Activated CD8-positive, alpha-beta memory T cell treated with anti-CD3 and anti-CD28 coated beads, Interleukin-2, amount 50 U/mL, for 24 hours (primary cell): ENCODE measurements at regions not wholly inside any gene's neighbourhood (a gene's known extent, or its start where the extent isn't known, plus 50 kb on each side); places are given as distances from the start of the nearest gene placed in this dataset.

ENCODE experiments used
- DNase-seq: peaks from one replicate; pipeline ENCODE4 v3.0.0-alpha.2; 2020; ENCODE audit errors: extremely low read depth

DNA sequence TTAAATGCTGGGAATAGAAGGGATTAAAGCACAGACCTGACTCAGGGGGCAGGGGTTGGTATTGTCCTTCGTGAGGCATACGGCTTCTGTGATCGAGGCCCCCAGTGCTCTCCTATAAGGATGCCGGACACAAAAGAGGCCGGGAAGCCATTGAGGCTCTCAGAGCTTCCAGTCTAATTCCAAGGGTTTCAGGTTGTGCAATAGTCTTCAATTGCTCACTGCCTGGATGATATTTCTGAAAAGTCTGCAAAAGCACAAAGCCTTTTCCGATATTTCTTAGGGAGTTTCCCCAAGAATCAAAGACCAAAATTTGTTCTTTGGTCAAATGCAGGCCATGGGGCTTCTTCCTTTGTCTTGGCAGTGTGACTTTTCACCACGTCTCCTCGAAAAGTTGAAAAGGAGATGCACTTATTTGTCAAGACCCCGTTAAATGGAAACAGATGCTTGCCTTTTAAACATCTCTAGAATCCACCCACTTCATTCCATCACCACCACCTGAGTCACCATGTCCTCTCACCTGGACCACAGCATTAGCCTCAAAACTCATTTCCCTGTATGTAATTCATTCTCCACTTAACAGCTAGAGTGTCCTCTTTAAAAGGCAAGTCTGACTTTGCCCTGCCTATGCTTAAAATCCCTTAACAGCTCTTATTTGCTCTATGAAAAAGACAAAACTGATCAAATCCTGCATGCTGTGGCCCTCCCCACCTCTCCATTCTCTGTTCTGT, 134.8 kb upstream of the NAMPT start:
- no peak for DNase-seq

GRCh38 chr7:106418526-106418925, 133.7 kb upstream of the NAMPT start:
- no peak for DNase-seq

- no peak for DNase-seq
Measured at GRCh38 chr7:106418094-106418493, 133.3 kb upstream of the NAMPT start.

DNA sequence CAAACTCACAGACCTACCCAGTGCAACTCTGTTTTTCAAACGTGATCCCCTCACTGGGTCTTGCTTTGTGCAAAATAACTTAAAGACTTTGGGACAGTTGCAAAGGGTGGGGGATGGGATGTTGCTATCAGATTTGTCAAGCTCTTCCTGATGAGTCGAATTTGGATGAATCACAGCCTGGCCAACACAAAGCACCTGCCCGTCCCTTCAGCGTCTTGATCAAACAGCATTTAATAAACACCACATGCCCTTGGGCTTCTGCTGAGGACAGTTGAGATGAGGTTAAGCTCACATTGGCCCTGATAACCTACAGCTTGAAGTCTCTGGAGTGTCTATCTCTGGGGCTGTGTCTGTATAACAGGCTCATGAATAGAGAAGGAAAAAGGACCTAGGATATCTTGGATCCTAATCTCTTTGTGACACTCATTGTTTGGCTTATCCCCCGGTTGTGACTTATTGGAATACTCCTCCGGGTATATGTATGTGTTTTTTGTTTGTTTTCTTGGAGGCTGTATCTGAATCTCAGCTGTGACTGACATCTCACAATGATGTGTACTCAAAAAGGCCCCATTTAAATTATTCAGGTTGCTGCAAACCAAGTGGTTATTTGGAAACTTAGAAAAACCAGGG, 132.6 kb upstream of the NAMPT start:
- DNase-seq: no peak

- DNase-seq: no peak
Measured at GRCh38 chr7:106416430-106416829, 131.6 kb upstream of the NAMPT start.

GRCh38 chr7:106415433-106415832, 130.7 kb upstream of the NAMPT start:
- DNase-seq: no peak

DNA sequence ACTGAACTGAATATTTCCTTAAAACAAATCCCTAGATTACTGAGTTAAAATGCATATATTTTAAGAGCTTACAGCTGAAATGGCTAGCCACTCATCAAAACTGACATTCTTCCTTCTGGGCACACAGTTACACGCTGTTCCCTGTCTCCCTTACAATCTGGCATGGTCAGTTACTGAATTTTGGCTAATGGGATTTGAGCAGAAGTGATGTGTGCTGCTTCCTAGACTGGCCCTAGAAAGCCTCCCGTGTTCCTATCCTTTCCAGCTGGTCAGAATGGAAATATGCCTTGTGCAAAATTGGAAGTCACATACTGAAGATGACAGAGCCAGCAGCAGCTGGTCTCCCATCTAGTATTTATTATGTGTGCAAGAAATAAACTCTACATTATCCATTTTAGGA, 128.7 kb upstream of the NAMPT start:
- DNase-seq: no peak

GRCh38 chr7:106405697-106406141, 120.9 kb upstream of the NAMPT start:
- DNase-seq: no peak

DNA sequence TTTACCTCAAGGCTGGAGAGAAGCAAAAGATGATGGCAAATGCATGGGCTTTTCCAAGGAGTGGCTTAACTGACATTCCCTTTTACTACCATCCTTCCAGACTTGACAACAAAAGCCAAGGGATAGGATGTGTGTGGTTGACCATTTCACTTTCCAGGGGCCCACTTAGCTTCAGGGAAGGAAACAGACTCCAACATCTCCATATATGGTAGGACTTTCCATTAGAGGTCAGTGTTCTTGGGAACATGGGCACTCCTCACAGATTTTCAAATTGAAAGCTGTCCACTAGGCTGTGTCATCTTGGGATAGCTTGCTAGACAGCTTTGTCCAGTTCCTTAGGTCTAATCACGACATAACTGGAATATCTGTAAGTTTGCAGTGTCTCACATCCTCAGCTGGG, 118.1 kb upstream of the NAMPT start:
- DNase-seq: no peak

GRCh38 chr7:106400923-106401322, 116.1 kb upstream of the NAMPT start:
- no peak for DNase-seq

DNA sequence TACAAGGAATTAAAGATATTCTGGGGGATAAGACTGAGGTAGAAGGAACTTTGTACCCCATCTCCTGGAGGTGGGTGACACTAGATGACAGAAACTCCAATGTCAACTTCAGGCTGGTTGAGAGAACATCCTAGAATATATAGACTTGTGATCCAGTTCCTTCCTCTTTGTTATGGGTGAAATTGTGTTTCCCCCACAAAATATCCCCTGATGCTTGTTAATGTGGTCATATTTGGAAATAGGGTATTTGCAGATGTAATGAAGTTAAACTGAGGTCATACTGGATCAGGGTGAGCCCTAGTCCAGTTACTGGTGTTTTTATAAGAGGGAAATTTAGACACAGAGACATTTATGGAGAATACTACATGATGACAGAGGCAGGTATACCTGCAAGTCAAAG, 114.0 kb upstream of the NAMPT start:
- no peak for DNase-seq

DNA sequence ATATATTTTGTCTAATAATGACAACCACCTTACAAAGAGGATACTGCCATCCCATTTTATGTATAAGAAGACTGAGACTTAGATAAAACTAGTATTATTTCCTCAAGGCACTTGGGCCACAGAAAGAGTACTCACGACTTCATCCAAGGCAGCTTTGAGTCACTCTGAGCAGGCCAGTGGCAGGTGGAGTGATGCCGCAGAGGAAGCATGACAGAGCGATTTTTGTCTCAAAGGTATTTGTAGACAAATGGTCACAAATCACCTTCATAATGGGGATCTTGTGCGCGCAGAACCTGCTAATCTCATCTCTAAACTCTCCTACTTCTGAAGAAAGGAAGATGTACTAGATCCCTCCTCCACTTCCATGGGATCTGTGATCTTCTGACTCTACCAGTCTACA, 113.2 kb upstream of the NAMPT start:
- DNase-seq: no peak

DNA sequence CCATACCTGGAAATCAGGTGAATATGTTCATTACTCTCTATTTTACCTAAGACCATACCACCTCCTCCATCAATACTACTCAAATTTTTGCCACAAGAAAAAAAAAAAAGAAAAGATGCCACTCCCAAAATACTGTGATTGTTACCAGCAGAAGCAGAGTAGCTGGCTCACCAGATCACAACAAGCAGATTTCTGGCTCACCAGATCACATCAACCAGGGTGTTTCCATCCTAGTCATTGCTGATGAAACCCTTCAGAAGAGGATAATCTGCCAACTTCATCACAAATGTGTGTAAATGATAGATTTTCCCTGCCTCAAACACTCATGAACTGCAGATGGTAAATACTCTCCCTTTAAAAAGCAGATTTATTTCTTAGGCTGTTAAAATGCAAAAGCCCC, 109.7 kb upstream of the NAMPT start:
- no peak for DNase-seq

DNA sequence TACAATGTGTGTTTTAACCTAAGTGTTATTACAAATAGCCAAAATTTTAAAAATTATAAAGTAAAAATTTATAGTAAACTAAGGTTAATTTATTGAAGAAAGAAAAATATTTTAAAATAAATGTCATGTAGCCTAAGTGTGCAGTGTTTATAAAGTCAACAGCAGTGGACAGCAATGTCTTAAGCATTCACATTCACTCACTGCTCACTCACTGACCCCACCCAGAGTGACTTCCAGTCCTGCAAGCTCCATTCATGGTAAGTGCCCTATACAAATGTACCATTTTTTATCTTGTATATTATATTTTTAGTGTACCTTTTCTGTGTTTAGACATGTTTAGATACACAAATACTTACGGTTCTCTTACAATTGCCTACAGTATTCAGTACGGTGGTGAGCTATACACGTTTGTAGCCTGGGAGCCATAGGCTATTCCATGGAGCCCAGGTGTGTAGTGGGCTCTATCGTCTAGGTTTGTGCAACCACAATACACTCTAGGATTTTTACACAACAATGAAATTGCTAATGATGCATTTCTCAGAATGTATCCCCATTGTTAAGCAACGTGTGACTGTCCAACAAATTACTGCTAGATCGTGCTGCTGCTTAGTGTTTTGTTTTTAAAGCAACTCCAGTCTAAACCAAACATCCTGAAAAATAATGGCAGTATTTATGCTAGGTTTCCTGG, 108.9 kb upstream of the NAMPT start:
- DNase-seq: no peak

DNA sequence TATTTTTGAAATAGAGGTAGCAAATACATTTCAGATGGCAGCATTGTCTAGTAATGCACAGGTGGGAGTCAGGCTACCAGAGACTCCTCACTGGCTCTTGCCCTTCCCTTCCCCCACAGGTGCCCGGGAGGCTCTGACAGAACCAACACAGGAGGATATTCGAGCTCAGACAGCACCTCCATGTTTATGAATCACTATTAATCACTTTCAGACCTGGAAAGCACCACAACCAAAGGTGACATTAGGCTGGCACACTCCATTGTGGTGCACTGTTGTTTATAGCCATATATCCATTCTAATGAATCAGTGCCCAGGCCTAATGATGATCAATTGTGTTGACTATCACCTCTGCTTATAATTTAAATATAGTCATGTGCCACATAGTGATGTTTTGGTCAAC, 107.8 kb upstream of the NAMPT start:
- no peak for DNase-seq

DNA sequence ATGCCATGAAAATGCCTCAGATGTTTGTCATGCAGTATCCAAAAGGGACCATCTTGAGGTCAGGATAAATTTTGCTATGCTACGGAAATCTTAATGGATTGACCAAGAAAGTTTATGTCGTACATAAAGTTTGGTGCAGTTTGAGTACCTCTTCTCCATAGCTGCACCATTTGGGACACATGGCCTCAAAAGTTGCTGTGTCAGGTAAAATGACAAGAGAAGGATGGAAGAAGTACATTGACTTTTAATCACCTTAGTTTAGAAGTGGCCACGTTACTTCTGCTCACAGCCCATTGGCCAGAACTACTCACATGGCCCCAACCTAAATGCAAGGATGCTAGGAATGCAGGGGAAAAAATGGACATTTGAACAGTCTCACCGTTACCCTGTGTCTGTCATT, 107.4 kb upstream of the NAMPT start:
- no peak for DNase-seq

DNA sequence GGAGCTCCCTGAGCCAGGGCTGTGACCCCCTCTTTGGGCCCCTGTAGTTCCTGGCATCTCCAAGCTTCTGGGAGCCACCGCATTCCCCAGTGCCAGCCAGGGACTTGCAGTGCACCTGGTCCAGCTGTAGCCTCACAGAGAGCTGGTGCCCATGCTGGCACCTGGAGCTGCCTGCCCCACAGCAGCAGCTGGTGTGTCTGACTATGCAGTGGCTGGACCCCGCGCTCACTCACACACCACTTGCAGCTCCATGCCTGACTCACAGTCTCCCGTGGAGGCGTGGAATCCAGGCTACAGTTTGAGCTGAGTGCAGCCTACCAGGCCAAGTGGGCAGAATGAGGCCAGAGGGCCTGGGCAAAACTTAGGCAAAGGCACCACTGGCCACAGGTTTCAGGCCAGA, 102.2 kb upstream of the NAMPT start:
- DNase-seq: no peak

- no peak for DNase-seq
Measured at GRCh38 chr7:106384373-106384772, 99.6 kb upstream of the NAMPT start.

DNA sequence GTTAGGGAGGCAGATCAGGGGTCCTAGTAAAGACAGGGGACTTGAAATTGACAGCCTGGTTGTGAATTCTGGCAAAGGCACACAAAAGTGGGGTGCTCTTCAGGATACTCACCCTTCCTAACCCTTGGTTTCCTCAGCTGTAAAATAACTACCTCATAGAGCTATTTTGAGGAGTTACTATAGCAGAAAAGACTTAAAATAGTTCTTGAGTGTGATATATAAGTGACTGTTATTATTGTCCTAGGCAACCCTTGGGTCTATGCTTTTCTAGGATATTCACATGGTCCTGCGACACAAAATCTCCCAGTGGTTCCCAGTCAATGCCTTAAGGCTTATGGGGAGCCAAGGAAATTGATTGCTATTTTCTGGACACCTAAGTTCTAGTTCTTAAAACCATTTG, 98.1 kb upstream of the NAMPT start:
- DNase-seq: no peak

DNA sequence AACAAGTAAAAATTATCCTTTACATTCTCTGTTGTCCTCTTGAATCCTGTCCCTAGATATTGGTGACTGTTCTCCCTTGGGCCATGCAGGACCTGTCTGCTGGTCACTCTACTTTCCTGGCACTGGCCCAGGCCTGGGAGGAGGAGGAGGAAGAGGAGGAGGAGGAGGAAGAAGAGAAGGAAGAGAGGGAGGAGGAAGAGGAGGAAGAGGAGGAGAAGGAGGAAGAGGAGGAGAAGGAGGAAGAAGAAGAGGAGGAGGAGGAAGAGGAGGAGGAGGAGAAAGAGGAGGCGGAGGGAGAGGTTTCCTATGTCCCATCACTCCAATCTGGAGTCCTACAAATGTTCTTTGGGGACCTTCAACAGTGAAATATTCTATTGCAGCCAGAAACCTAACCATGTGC, 97.3 kb upstream of the NAMPT start:
- no peak for DNase-seq

- no peak for DNase-seq
Measured at GRCh38 chr7:106381252-106381651, 96.5 kb upstream of the NAMPT start.

DNA sequence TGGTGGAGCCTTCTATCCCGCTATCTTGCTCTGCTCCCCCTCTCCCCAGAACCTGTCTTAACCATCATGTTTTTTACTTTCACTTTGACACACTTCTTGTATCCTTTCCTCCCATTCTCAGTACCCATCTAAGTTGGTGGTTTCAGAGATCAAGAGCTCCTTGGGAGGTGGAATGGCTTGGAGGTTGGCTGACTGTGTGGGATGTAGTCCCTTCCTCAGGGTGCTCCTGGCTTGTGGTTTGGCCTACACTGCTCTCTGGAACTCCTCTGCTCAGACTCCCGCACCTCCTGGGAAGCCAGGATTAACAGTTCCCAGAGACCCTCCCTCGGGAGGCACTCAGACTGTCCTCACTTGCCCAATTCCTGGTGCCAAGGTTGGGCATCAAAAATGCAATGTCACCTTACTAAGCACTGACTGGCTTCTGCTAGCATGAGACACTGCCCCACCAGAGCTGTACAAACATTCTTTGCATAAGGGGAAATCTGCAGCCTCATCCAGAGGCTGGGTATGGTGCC, 93.1 kb upstream of the NAMPT start:
- no peak for DNase-seq
